ENCODE measurements at regions not wholly inside any gene's neighbourhood (a gene's known extent, or its start where the extent isn't known, plus 50 kb on each side); places are given as distances from the start of the nearest gene placed in this dataset.
A peak's percentile ranks its signal among the peaks of the same experiment; 100 is the strongest.

GRCh38 chr2:20525041-20526035 is 78.5 kb downstream of the RHOB start:
- H3K36me3 ChIP-seq (ENCODE audit: low read depth, low read length): no peaks in the 10 kb centered on the region
- ChIA-PET CTCF (no interaction called here), POLR2A (ENCODE audit: unreplicated experiment) (interaction anchor here (0.5 kb wide), 1 partner anchor 78 kb away, joined by 4 read pairs; the partner anchor contains the start of gene RHOB)
- H4K20me1 ChIP-seq (ENCODE audit: low read length): no peaks in the 10 kb centered on the region
- H3K79me2 ChIP-seq (ENCODE audit: low read length): no peaks in the 10 kb centered on the region
- H3K9ac ChIP-seq (ENCODE audit: low read length): no peak overlapping the region
- peaks cover 13% of the 10 kb centered on the region for H3K4me1 ChIP-seq (ENCODE audit: insufficient read depth, low read length)
- no peaks in the 10 kb centered on the region for H3K9me2 ChIP-seq (replicated peaks; ENCODE audit: low read length)
- DNase-seq (peak; percentile 70), ATAC-seq (peak; percentile 94)
- H2AFZ ChIP-seq (ENCODE audit: low read length): peak overlapping the region; percentile 55
- H3F3A ChIP-seq (ENCODE audit: low read length, unreplicated experiment): no peaks in the 10 kb centered on the region
- no peak overlapping the region for H3K27ac ChIP-seq (ENCODE audit: low read length)
- no peaks in the 10 kb centered on the region for H3K9me3 ChIP-seq (ENCODE audit: low read length)
- TF ChIP-seq EZH2phosphoT487 (IDR thresholded peaks at IDR 0.05; ENCODE audit: borderline replicate concordance, low read length): no peak
- 0 out of 2 replicates have a peak, but pooled peaks have one; percentile 9 for TF ChIP-seq CTCF (conservative IDR thresholded peaks at IDR 0.05; ENCODE audit: low read depth, low read length)
- BruUV-seq (replicated peaks): no TSS peak
- H3K4me3 ChIP-seq (ENCODE audit: low read length): no peak overlapping the region
- intact Hi-C loops (cut with micrococcal nuclease): no loop called here
- H3K27me3 ChIP-seq (ENCODE audit: low read length): no peaks in the 10 kb centered on the region
- H3K4me2 ChIP-seq (ENCODE audit: low read length): peak overlapping the region; percentile 24; the same call in 1 of the 2 replicates

DNA sequence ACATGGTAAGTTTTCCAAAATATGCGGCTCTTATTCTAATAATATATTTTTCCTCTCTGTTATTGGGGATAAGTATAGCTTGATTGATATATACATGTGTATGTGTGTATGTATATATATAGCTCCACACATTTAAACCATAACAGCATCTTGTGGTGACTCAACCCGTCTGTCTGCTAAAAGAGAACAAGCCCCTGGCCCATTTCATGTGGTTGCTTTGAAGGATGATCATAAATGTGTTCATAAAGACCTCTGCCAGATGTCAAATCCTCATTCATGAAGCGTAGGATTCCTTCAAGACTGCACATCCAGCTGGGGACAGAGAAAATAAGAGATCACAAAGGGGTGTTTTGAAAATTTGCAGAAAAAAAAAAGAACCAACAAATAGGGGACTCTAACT is 79.3 kb downstream of the RHOB start:
- no TSS peak for BruUV-seq (replicated peaks)
- H3K27ac ChIP-seq (ENCODE audit: low read length): no peak overlapping the region
- ATAC-seq (no peak), DNase-seq (no peak)
- H4K20me1 ChIP-seq (ENCODE audit: low read length): no peaks in the 10 kb centered on the region
- H3K27me3 ChIP-seq (ENCODE audit: low read length): no peaks in the 10 kb centered on the region
- no peak for TF ChIP-seq CTCF (conservative IDR thresholded peaks at IDR 0.05; ENCODE audit: low read depth, low read length)
- no peak for TF ChIP-seq EZH2 (IDR thresholded peaks at IDR 0.05; ENCODE audit: low read length, unreplicated experiment)
- no peak for TF ChIP-seq EZH2phosphoT487 (IDR thresholded peaks at IDR 0.05; ENCODE audit: borderline replicate concordance, low read length)
- no peaks in the 10 kb centered on the region for H3K9me2 ChIP-seq (replicated peaks; ENCODE audit: low read length)
- no peak overlapping the region for H3K4me3 ChIP-seq (ENCODE audit: low read length)
- H3K79me2 ChIP-seq (ENCODE audit: low read length): no peaks in the 10 kb centered on the region
- no peak overlapping the region for H2AFZ ChIP-seq (ENCODE audit: low read length)
- ChIA-PET POLR2A (ENCODE audit: unreplicated experiment) (no interaction called here), CTCF (no interaction called here)
- no peak overlapping the region for H3K4me2 ChIP-seq (ENCODE audit: low read length)
- no peak overlapping the region for H3K9ac ChIP-seq (ENCODE audit: low read length)
- intact Hi-C loops (cut with micrococcal nuclease): no loop called here
- H3F3A ChIP-seq (ENCODE audit: low read length, unreplicated experiment): no peaks in the 10 kb centered on the region
- no peaks in the 10 kb centered on the region for H3K36me3 ChIP-seq (ENCODE audit: low read depth, low read length)
- no peaks in the 10 kb centered on the region for H3K9me3 ChIP-seq (ENCODE audit: low read length)
- H3K4me1 ChIP-seq (ENCODE audit: insufficient read depth, low read length): peaks cover 13% of the 10 kb centered on the region

- H3K9me3 ChIP-seq (ENCODE audit: low read length): no peaks in the 10 kb centered on the region
- no peaks in the 10 kb centered on the region for H3K9me2 ChIP-seq (replicated peaks; ENCODE audit: low read length)
- H4K20me1 ChIP-seq (ENCODE audit: low read length): no peaks in the 10 kb centered on the region
- H3K4me2 ChIP-seq (ENCODE audit: low read length): no peak overlapping the region
- ChIA-PET POLR2A (ENCODE audit: unreplicated experiment) (no interaction called here), CTCF (no interaction called here)
- H3F3A ChIP-seq (ENCODE audit: low read length, unreplicated experiment): no peaks in the 10 kb centered on the region
- intact Hi-C loops (cut with micrococcal nuclease): no loop called here
- H3K27ac ChIP-seq (ENCODE audit: low read length): no peak overlapping the region
- DNase-seq: no peak
- H3K9ac ChIP-seq (ENCODE audit: low read length): no peak overlapping the region
- no peak for ATAC-seq
- H3K79me2 ChIP-seq (ENCODE audit: low read length): no peaks in the 10 kb centered on the region
- no peaks in the 10 kb centered on the region for H3K27me3 ChIP-seq (ENCODE audit: low read length)
- H3K4me3 ChIP-seq (ENCODE audit: low read length): no peak overlapping the region
- no peak overlapping the region for H2AFZ ChIP-seq (ENCODE audit: low read length)
- BruUV-seq (replicated peaks): no TSS peak
- H3K4me1 ChIP-seq (ENCODE audit: insufficient read depth, low read length): peaks cover 13% of the 10 kb centered on the region
- no peaks in the 10 kb centered on the region for H3K36me3 ChIP-seq (ENCODE audit: low read depth, low read length)
- TF ChIP-seq EZH2 (IDR thresholded peaks at IDR 0.05; ENCODE audit: low read length, unreplicated experiment): no peak
- TF ChIP-seq EZH2phosphoT487 (IDR thresholded peaks at IDR 0.05; ENCODE audit: borderline replicate concordance, low read length): no peak
- no peak for TF ChIP-seq CTCF (conservative IDR thresholded peaks at IDR 0.05; ENCODE audit: low read depth, low read length)
Observed at GRCh38 chr2:20526708-20527107, 79.8 kb downstream of the RHOB start.

All from PC-3 (cell line).